ENCODE measurements at regions not wholly inside any gene's neighbourhood (a gene's known extent, or its start where the extent isn't known, plus 50 kb on each side); places are given as distances from the start of the nearest gene placed in this dataset.

DNA sequence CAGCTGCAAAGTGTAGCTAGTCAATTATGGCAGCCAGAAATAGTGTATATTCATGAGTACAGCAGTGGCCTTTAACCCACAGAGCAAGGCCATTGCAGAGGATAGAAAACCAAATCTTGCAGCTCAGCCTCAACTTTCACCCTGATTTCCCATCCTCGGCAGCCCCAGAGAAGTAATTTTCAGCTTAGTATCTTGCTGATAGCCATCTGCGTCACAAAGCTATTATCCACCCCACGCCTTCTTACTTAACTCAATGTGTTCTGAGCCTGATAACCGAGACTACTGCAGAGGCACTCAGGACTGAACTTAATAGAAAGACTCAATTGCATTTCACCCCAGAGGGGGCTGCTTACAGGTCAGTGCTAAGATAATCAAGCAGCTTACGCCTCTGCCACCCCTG, 174.5 kb upstream of the MAOA start:
- ChIA-PET POLR2A (no interaction called here), CTCF (no interaction called here)
- TF ChIP-seq TARDBP (IDR thresholded peaks at IDR 0.05) (no peak), FOXM1 (IDR thresholded peaks at IDR 0.05; ENCODE audit: borderline replicate concordance) (no peak), L3MBTL2 (conservative IDR thresholded peaks at IDR 0.05) (no peak), FOXK2 (IDR thresholded peaks at IDR 0.05) (no peak), ZNF384 (IDR thresholded peaks at IDR 0.05) (no peak), CTBP1 (IDR thresholded peaks at IDR 0.05; ENCODE audit: borderline replicate concordance) (no peak), HDGF (IDR thresholded peaks at IDR 0.05; ENCODE audit: borderline replicate concordance) (no peak), ELF4 (IDR thresholded peaks at IDR 0.05) (no peak), SUZ12 (IDR thresholded peaks at IDR 0.05) (no peak), FOXA1 (IDR thresholded peaks at IDR 0.05) (no peak), SP1 (IDR thresholded peaks at IDR 0.05) (no peak), NFRKB (IDR thresholded peaks at IDR 0.05) (no peak), LEF1 (IDR thresholded peaks at IDR 0.05; ENCODE audit: borderline replicate concordance) (no peak), ARNT (IDR thresholded peaks at IDR 0.05) (no peak), BHLHE40 (IDR thresholded peaks at IDR 0.05; ENCODE audit: borderline replicate concordance) (no peak)
- TF ChIP-seq, protein P1, sequence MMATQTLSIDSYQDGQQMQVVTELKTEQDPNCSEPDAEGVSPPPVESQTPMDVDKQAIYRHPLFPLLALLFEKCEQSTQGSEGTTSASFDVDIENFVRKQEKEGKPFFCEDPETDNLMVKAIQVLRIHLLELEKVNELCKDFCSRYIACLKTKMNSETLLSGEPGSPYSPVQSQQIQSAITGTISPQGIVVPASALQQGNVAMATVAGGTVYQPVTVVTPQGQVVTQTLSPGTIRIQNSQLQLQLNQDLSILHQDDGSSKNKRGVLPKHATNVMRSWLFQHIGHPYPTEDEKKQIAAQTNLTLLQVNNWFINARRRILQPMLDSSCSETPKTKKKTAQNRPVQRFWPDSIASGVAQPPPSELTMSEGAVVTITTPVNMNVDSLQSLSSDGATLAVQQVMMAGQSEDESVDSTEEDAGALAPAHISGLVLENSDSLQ (IDR thresholded peaks at IDR 0.05) = no peak
- no peak for DNase-seq (ENCODE audit: extremely low spot score)

DNA sequence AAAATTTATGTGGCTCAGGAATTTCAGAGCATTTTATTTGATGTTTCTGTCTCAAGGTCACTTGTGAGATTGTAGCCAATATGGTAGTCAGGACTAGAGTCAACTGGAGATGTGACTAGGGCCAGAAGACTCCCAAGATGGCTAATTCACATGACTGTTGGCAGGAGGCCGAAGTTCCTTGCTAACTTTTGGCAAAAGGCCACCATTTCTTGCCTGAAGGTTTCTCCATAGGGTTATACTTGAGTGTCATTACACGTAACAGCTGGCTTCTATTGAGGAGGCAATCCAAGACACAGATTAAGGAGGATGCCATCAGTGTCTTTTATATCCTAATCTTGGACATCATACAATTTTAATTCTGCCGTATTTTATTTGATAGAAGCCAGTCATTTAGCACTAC, 162.3 kb upstream of the MAOA start:
- CTCF ChIA-PET = no interaction called here
- POLR2A ChIA-PET = no interaction called here
- no peak for DNase-seq (ENCODE audit: extremely low spot score)
- TF ChIP-seq CTBP1 (IDR thresholded peaks at IDR 0.05; ENCODE audit: borderline replicate concordance) = no peak
- no peak for TF ChIP-seq FOXM1 (IDR thresholded peaks at IDR 0.05; ENCODE audit: borderline replicate concordance)
- TF ChIP-seq SUZ12 (IDR thresholded peaks at IDR 0.05) = no peak
- no peak for TF ChIP-seq FOXK2 (IDR thresholded peaks at IDR 0.05)
- no peak for TF ChIP-seq SP1 (IDR thresholded peaks at IDR 0.05)
- TF ChIP-seq ARNT (IDR thresholded peaks at IDR 0.05) = no peak
- no peak for TF ChIP-seq HDGF (IDR thresholded peaks at IDR 0.05; ENCODE audit: borderline replicate concordance)

DNA sequence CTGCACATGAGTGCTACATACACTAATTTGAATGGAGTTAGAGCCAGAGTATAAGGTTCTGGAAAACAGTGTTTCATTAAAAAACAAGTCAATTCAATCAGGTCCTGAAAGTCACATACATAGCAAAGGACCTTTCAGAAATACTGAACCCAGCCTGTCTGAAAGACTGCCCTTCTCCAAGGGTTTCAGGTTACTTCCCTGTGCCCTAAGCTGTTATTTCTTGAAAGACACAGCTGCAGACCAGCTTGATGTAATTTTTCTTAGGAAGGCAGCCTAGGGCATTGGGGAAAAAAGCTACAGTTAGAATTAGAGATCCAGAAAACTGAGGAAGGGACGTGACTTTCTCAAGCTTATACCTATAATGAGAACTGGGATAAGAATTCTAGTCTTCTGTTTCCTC, 155.9 kb upstream of the MAOA start:
- ChIA-PET POLR2A (no interaction called here), CTCF (no interaction called here)
- TF ChIP-seq L3MBTL2 (conservative IDR thresholded peaks at IDR 0.05) = no peak
- TF ChIP-seq SUZ12 (IDR thresholded peaks at IDR 0.05) = no peak
- no peak for TF ChIP-seq TARDBP (IDR thresholded peaks at IDR 0.05)
- TF ChIP-seq HDGF (IDR thresholded peaks at IDR 0.05; ENCODE audit: borderline replicate concordance) = no peak
- TF ChIP-seq CTBP1 (IDR thresholded peaks at IDR 0.05; ENCODE audit: borderline replicate concordance) = no peak
- TF ChIP-seq ARNT (IDR thresholded peaks at IDR 0.05) = no peak
- no peak for TF ChIP-seq LEF1 (IDR thresholded peaks at IDR 0.05; ENCODE audit: borderline replicate concordance)
- no peak for TF ChIP-seq BHLHE40 (IDR thresholded peaks at IDR 0.05; ENCODE audit: borderline replicate concordance)
- TF ChIP-seq SP1 (IDR thresholded peaks at IDR 0.05) = no peak
- TF ChIP-seq FOXK2 (IDR thresholded peaks at IDR 0.05) = no peak
- TF ChIP-seq, protein P1 (IDR thresholded peaks at IDR 0.05) = no peak
- no peak for TF ChIP-seq FOXM1 (IDR thresholded peaks at IDR 0.05; ENCODE audit: borderline replicate concordance)
- no peak for TF ChIP-seq NFRKB (IDR thresholded peaks at IDR 0.05)
- TF ChIP-seq ELF4 (IDR thresholded peaks at IDR 0.05) = no peak
- TF ChIP-seq ZNF384 (IDR thresholded peaks at IDR 0.05) = no peak
- TF ChIP-seq FOXA1 (IDR thresholded peaks at IDR 0.05) = no peak
- no peak for DNase-seq (ENCODE audit: extremely low spot score)

DNA sequence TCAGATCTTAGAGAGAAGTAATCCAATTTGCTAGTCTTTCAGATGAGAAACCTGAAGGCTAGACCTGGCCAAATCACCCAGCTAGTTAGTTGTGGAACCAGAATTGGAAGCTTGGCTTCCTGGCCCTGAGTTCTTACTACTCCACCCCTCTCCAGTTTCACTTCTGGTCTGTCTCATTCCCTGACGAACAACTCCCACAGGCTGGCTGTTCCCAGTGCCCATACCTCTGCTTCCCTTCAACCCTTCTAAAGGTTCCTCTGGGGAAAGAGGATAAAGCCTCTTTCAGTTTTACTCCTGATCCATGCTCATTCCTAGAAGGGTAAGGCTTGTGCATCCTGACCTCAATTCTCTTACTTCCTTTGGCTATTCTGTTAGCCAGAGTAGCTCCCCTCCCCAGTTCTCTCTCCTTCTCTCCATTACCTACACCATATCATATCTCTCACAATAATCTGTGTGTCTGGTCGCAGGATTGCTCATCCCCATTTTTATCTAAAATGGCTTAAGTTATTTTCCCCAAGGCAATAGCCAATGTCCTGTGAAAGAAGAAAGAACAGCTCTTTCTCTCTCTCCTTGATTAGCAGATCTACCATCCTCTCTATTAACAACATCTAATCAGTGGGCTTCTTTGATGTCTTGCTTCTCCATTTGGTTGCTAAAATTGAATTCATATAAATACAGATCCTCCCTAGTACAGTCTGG, 155.0 kb upstream of the MAOA start:
- CTCF ChIA-PET = no interaction called here
- POLR2A ChIA-PET = no interaction called here
- TF ChIP-seq HDGF (IDR thresholded peaks at IDR 0.05; ENCODE audit: borderline replicate concordance) (no peak), LEF1 (IDR thresholded peaks at IDR 0.05; ENCODE audit: borderline replicate concordance) (no peak), TARDBP (IDR thresholded peaks at IDR 0.05) (no peak), NFRKB (IDR thresholded peaks at IDR 0.05) (no peak), CTBP1 (IDR thresholded peaks at IDR 0.05; ENCODE audit: borderline replicate concordance) (no peak), L3MBTL2 (conservative IDR thresholded peaks at IDR 0.05) (no peak), ARNT (IDR thresholded peaks at IDR 0.05) (no peak), FOXM1 (IDR thresholded peaks at IDR 0.05; ENCODE audit: borderline replicate concordance) (no peak), ZNF384 (IDR thresholded peaks at IDR 0.05) (no peak), SUZ12 (IDR thresholded peaks at IDR 0.05) (no peak), FOXK2 (IDR thresholded peaks at IDR 0.05) (no peak), SP1 (IDR thresholded peaks at IDR 0.05) (no peak), ELF4 (IDR thresholded peaks at IDR 0.05) (no peak), FOXA1 (IDR thresholded peaks at IDR 0.05) (no peak), BHLHE40 (IDR thresholded peaks at IDR 0.05; ENCODE audit: borderline replicate concordance) (no peak)
- TF ChIP-seq, protein P1 (IDR thresholded peaks at IDR 0.05) = no peak
- no peak for DNase-seq (ENCODE audit: extremely low spot score)

DNA sequence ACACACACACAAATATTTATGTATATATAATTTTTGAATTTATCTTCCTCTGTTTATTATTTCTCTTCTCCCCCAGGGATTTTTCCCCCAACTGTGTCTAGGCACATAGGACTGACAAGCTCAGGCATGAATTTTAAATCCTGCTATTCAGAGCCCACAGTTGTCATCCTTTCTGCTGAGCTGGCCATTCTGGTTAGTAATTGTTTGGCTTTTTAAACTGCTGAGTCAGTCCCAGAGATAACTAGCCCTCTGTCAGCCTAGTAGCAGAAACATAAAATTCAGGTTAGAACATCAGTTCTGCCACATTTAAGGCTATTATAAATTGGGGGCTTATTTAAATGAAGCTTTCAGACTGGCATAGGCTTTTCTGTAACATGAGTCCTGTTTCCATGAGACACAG, 151.7 kb upstream of the MAOA start:
- no peak for DNase-seq (ENCODE audit: extremely low spot score)
- CTCF ChIA-PET = no interaction called here
- POLR2A ChIA-PET = no interaction called here

DNA sequence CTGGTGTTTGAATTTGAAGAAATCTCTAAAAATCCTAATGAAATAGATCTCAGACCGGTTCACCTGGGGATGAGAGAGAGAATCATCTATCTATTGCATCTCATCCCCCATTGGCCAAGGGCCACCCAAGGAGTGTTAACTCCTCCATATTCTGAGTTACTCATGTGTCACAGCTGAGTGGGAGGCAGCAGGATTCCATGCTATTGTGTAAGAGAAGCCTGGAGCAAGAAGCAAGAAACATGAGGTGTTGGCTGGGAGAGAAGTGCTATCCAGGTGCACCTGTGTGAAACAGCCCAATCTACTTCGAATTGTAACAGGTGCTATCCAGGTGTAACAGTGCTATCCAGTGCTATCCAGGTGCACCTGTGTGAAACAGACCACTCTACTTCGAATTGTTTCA, 150.3 kb upstream of the MAOA start:
- no peak for DNase-seq (ENCODE audit: extremely low spot score)
- TF ChIP-seq ELF4 (IDR thresholded peaks at IDR 0.05) = no peak
- no peak for TF ChIP-seq CTBP1 (IDR thresholded peaks at IDR 0.05; ENCODE audit: borderline replicate concordance)
- TF ChIP-seq HDGF (IDR thresholded peaks at IDR 0.05; ENCODE audit: borderline replicate concordance) = no peak
- no peak for TF ChIP-seq FOXK2 (IDR thresholded peaks at IDR 0.05)
- no peak for TF ChIP-seq BHLHE40 (IDR thresholded peaks at IDR 0.05; ENCODE audit: borderline replicate concordance)
- TF ChIP-seq TARDBP (IDR thresholded peaks at IDR 0.05) = no peak
- no peak for TF ChIP-seq SP1 (IDR thresholded peaks at IDR 0.05)
- no peak for TF ChIP-seq NFRKB (IDR thresholded peaks at IDR 0.05)
- no peak for TF ChIP-seq L3MBTL2 (conservative IDR thresholded peaks at IDR 0.05)
- TF ChIP-seq, protein P1 (IDR thresholded peaks at IDR 0.05) = no peak
- TF ChIP-seq ARNT (IDR thresholded peaks at IDR 0.05) = no peak
- no peak for TF ChIP-seq SUZ12 (IDR thresholded peaks at IDR 0.05)
- CTCF ChIA-PET = no interaction called here
- POLR2A ChIA-PET = no interaction called here

More for the DNA sequence above, 151.7 kb upstream of the MAOA start:
- TF ChIP-seq LEF1 (IDR thresholded peaks at IDR 0.05; ENCODE audit: borderline replicate concordance) (no peak), BHLHE40 (IDR thresholded peaks at IDR 0.05; ENCODE audit: borderline replicate concordance) (no peak), FOXM1 (IDR thresholded peaks at IDR 0.05; ENCODE audit: borderline replicate concordance) (no peak), SP1 (IDR thresholded peaks at IDR 0.05) (no peak), SUZ12 (IDR thresholded peaks at IDR 0.05) (no peak), FOXA1 (IDR thresholded peaks at IDR 0.05) (no peak), ELF4 (IDR thresholded peaks at IDR 0.05) (no peak)

Data from HEK293T (cell line).